HCT116 (cell line): ENCODE measurements at regions not wholly inside any gene's neighbourhood (a gene's known extent, or its start where the extent isn't known, plus 50 kb on each side); places are given as distances from the start of the nearest gene placed in this dataset.
A peak's percentile ranks its signal among the peaks of the same experiment; 100 is the strongest.

ENCODE experiments used
- ATAC-seq: fragments of 200-7000 bp; cut with Tn5 transposase; 2 replicates; pipeline ENCODE4 v1.9.1; 2020; ENCODE audit warnings: mild to moderate bottlenecking, moderate library complexity
- BruUV-seq: library from RNA; stranded (reverse); fragments of 400-500 nt; replicated peaks from 2 replicates; lab custom pipeline; 2021; lab: Mats Ljungman, UMichigan
- CTCF ChIA-PET: fragments of 300-600 bp; sonication (Branson Sonifier 250); formaldehyde crosslinking; loops from one replicate; lab custom pipeline; 2021; ENCODE audit warnings: antibody characterized with exemption; lab: Charles Lee
- POLR2A ChIA-PET: fragments of 300-600, 350-600 bp; sonication (Branson Sonifier 250); formaldehyde crosslinking; loops from one replicate; lab custom pipeline; 2021; ENCODE audit warnings: antibody characterized with exemption; lab: Charles Lee
- RAD21 ChIA-PET, 2 experiments: fragments of 300-600 bp; sonication (Branson Sonifier 250); formaldehyde crosslinking; loops; one replicate each; lab custom pipeline; 2023; ENCODE audit warnings: low total read pairs in 2 of 2; ENCODE audit not compliant: uncharacterized antibody in 2 of 2, unreplicated experiment in 2 of 2, low non-redundant PET in 1 of 2; lab: Charles Lee
- DNase-seq: peaks from one replicate; pipeline ENCODE4 v3.0.0-alpha.2; 2010; ENCODE audit warnings: low read depth, low spot score
- H2AFZ ChIP-seq: fragments of 200-600 bp; shearing (Covaris generic), sonication (generic); 2 replicates; pipeline ENCODE4 v1.6.1; 2017; ENCODE audit warnings: low read depth, mixed run types, mixed read lengths, antibody characterized with exemption, low read length; ENCODE audit not compliant: poor library complexity, severe bottlenecking
- H3K27ac ChIP-seq: 2 replicates; pipeline ENCODE4 v1.5.1; 2012; ENCODE audit warnings: low read depth, low read length
- H3K27me3 ChIP-seq: fragments of 200-600 bp; sonication (generic); 2 replicates; pipeline ENCODE4 v1.6.1; 2016; ENCODE audit warnings: mixed run types, low read length, mixed read lengths; ENCODE audit not compliant: insufficient read depth
- H3K36me3 ChIP-seq, 2 experiments: fragments of 200-500 bp in 1 of 2; fragments of 200-600 bp in 1 of 2; sonication (Bioruptor generic) in 1 of 2; sonication (generic) in 1 of 2; 2 replicates each; pipeline versions ENCODE4 v1.5.1 to v1.6.1; 2014 to 2016; ENCODE audit warnings: low read length in 2 of 2, inconsistent platforms in 1 of 2, mixed read lengths in 1 of 2, mixed run types in 1 of 2; ENCODE audit not compliant: insufficient read depth in 2 of 2, control insufficient read depth in 1 of 2
- H3K4me1 ChIP-seq, 2 experiments: fragments of 200-600 bp in 1 of 2; sonication (generic) in 1 of 2; 2 replicates each; pipeline versions ENCODE4 v1.5.1 to v1.6.1; 2012 to 2017; ENCODE audit warnings: low read length in 2 of 2, inconsistent platforms in 1 of 2, mild to moderate bottlenecking in 1 of 2, mixed read lengths in 1 of 2, mixed run types in 1 of 2, moderate library complexity in 1 of 2; ENCODE audit not compliant: insufficient read depth in 2 of 2, control insufficient read depth in 1 of 2
- H3K4me2 ChIP-seq: fragments of 200-600 bp; sonication (generic); 2 replicates; pipeline ENCODE4 v1.6.1; 2017; ENCODE audit warnings: mixed run types, low read length, mixed read lengths
- H3K4me3 ChIP-seq, 2 experiments: fragments of 200-600 bp in 1 of 2; sonication (generic) in 1 of 2; replicated peaks in 1 of 2; 2 replicates each; pipeline ENCODE4 v1.5.1; 2011 to 2016; ENCODE audit warnings: low read length in 2 of 2, control low read depth in 1 of 2, low read depth in 1 of 2, mild to moderate bottlenecking in 1 of 2, mixed read lengths in 1 of 2, mixed run types in 1 of 2
- H3K79me2 ChIP-seq: fragments of 200-600 bp; sonication (generic); 2 replicates; pipeline ENCODE4 v1.6.1; 2017; ENCODE audit warnings: mild to moderate bottlenecking, mixed run types, low read length, moderate library complexity, mixed read lengths; ENCODE audit not compliant: insufficient read depth
- H3K9ac ChIP-seq: fragments of 200-600 bp; sonication (generic); 2 replicates; pipeline ENCODE4 v1.6.1; 2016; ENCODE audit warnings: low read length, mixed read lengths
- H3K9me2 ChIP-seq: fragments of 200-600 bp; sonication (generic), shearing (Covaris generic); 2 replicates; pipeline ENCODE4 v1.6.1; 2017; ENCODE audit warnings: mixed run types, mild to moderate bottlenecking, moderate library complexity; ENCODE audit not compliant: insufficient read depth
- H3K9me3 ChIP-seq, 2 experiments: fragments of 200-500 bp in 1 of 2; fragments of 200-600 bp in 1 of 2; sonication (Bioruptor generic) in 1 of 2; sonication (generic) in 1 of 2; 2 replicates each; pipeline ENCODE4 v1.6.1; 2014 to 2017; ENCODE audit warnings: low read length in 2 of 2, mixed read lengths in 2 of 2, inconsistent platforms in 1 of 2, low read depth in 1 of 2, mild to moderate bottlenecking in 1 of 2, mixed run types in 1 of 2, moderate library complexity in 1 of 2; ENCODE audit not compliant: control insufficient read depth in 1 of 2, insufficient read depth in 1 of 2
- H4K20me1 ChIP-seq: fragments of 200-600 bp; sonication (generic), shearing (Covaris generic); 2 replicates; pipeline ENCODE4 v1.6.1; 2017; ENCODE audit warnings: mixed run types, mild to moderate bottlenecking, moderate library complexity; ENCODE audit not compliant: insufficient read depth
- CEBPB ChIP-seq: IDR thresholded peaks from 2 replicates; pipeline ENCODE4 v1.6.1; 2012; ENCODE audit warnings: low read depth
- ELF1 ChIP-seq: IDR thresholded peaks from 2 replicates; pipeline ENCODE4 v1.6.1; 2012; ENCODE audit warnings: low read depth, borderline replicate concordance
- EZH2phosphoT487 ChIP-seq: fragments of 200-600 bp; IDR thresholded peaks from 2 replicates; pipeline ENCODE4 v1.6.1; 2018; ENCODE audit warnings: antibody characterized with exemption, borderline replicate concordance
- FOSL1 ChIP-seq: IDR thresholded peaks from 2 replicates; pipeline ENCODE4 v1.6.1; 2012; ENCODE audit warnings: low read depth
- POLR2A ChIP-seq: IDR thresholded peaks from 2 replicates; pipeline ENCODE4 v1.7.0; 2011; ENCODE audit warnings: borderline replicate concordance; ENCODE audit not compliant: insufficient read depth, insufficient read length; ENCODE audit errors: extremely low read depth
- POLR2AphosphoS5 ChIP-seq: IDR thresholded peaks from 2 replicates; pipeline ENCODE4 v1.6.1; 2011; ENCODE audit warnings: mild to moderate bottlenecking, low read depth, low read length, moderate library complexity
- RAD21 ChIP-seq: IDR thresholded peaks from 2 replicates; pipeline ENCODE4 v1.6.1; 2012; ENCODE audit warnings: low read depth, mild to moderate bottlenecking
- SIN3A ChIP-seq: IDR thresholded peaks from 2 replicates; pipeline ENCODE4 v1.6.1; 2012; ENCODE audit warnings: low read depth
- SP1 ChIP-seq: IDR thresholded peaks from 2 replicates; pipeline ENCODE4 v1.6.1; 2012; ENCODE audit warnings: low read depth
- SRF ChIP-seq: IDR thresholded peaks from 2 replicates; pipeline ENCODE4 v1.6.1; 2012; ENCODE audit warnings: low read depth
- TCF7L2 ChIP-seq: IDR thresholded peaks from 2 replicates; pipeline ENCODE4 v1.7.0; 2011; ENCODE audit warnings: borderline replicate concordance, inconsistent platforms; ENCODE audit not compliant: insufficient read depth, insufficient read length; ENCODE audit errors: extremely low read depth
- intact Hi-C: fragments of 100-400 bp; cut with micrococcal nuclease; formaldehyde crosslinking; loops from 2 replicates; pipeline ENCODE4 v1.10.0; 2022
- TF ChIP-seq, protein P1 (sequence below), 3 experiments: fragments of 200-600 bp in 1 of 3; sonication (generic) in 1 of 3; IDR thresholded peaks in 2 of 3; conservative IDR thresholded peaks in 1 of 3; 2 replicates each; pipeline ENCODE4 v1.5.1; 2012 to 2017; ENCODE audit warnings: low read depth in 2 of 3, low read length in 2 of 3, antibody characterized with exemption in 1 of 3, borderline replicate concordance in 1 of 3, control low read depth in 1 of 3, mild to moderate bottlenecking in 1 of 3, mixed read lengths in 1 of 3, mixed run types in 1 of 3, moderate library complexity in 1 of 3; ENCODE audit not compliant: insufficient read depth in 1 of 3
- TF ChIP-seq, protein P2 (sequence below): IDR thresholded peaks from 2 replicates; pipeline ENCODE4 v1.6.1; 2011; ENCODE audit warnings: mild to moderate bottlenecking, low read length, moderate library complexity; ENCODE audit not compliant: insufficient replicate concordance; ENCODE audit errors: extremely low read depth
- TF ChIP-seq, protein P3 (sequence below): IDR thresholded peaks from 2 replicates; pipeline ENCODE4 v1.6.1; 2012; ENCODE audit warnings: low read depth
- TF ChIP-seq, protein P4 (sequence below): IDR thresholded peaks from 2 replicates; pipeline ENCODE4 v1.6.1; 2012

DNA sequence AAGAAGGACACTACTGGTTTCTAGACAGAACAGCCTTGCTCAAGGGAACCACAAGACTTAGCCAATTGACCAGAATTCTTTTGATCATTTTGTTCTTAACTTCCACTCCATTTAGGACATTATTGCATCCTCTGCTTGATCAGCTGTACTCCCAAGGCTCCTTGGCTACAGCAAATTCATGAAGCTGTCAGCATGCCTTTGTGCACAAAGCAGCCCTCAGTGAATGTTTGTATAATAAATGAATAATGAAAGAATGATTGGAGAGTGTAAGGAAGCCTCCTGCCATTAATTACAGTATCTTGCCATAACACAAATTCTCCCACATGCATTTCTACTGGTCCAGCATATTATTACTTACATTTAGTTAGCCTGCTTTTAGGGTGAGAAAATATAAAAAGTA, 449.6 kb downstream of the SLCO4C1 start (continued):
- TF ChIP-seq, protein P1, sequence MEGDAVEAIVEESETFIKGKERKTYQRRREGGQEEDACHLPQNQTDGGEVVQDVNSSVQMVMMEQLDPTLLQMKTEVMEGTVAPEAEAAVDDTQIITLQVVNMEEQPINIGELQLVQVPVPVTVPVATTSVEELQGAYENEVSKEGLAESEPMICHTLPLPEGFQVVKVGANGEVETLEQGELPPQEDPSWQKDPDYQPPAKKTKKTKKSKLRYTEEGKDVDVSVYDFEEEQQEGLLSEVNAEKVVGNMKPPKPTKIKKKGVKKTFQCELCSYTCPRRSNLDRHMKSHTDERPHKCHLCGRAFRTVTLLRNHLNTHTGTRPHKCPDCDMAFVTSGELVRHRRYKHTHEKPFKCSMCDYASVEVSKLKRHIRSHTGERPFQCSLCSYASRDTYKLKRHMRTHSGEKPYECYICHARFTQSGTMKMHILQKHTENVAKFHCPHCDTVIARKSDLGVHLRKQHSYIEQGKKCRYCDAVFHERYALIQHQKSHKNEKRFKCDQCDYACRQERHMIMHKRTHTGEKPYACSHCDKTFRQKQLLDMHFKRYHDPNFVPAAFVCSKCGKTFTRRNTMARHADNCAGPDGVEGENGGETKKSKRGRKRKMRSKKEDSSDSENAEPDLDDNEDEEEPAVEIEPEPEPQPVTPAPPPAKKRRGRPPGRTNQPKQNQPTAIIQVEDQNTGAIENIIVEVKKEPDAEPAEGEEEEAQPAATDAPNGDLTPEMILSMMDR (IDR thresholded peaks at IDR 0.05 in 2 of 3, conservative IDR thresholded peaks at IDR 0.05 in 1 of 3; ENCODE audit: borderline replicate concordance in 1 of 3, insufficient read depth in 1 of 3, low read depth in 2 of 3, low read length in 2 of 3): no peak
- TF ChIP-seq RAD21 (no peak), ELF1 (no peak)

DNA sequence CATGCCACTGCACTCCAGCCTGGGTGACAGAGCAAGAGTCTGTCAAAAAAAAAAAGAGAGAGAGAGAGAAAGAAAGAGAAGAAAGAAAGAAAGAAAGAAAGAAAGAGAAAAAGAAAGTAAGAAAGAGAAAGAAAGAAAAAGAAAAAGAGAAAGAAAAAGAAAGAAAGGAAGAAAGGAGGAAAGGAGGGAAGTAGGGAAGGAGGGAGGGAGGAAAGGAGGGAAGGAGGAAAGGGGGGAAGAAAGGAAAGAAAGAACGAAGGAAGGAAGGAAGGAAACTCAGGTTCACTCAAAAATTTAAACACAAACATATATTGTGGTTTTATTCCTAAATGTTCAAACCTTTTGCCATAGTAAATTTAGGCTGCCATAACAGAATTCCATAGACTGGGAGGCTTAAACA, 453.0 kb downstream of the SLCO4C1 start:
- H3K9me2 ChIP-seq: no peaks in the 10 kb centered on the region
- H3K4me2 ChIP-seq: no peak overlapping the region
- ChIA-PET RAD21 (no interaction called here), CTCF (no interaction called here), POLR2A (no interaction called here)
- H3K27me3 ChIP-seq: no peaks in the 10 kb centered on the region
- BruUV-seq: no TSS peak
- no peaks in the 10 kb centered on the region for H3K9me3 ChIP-seq
- DNase-seq: no peak
- no peak overlapping the region for H3K27ac ChIP-seq
- intact Hi-C loops: no loop called here
- H3K79me2 ChIP-seq: no peaks in the 10 kb centered on the region
- no peak overlapping the region for H3K9ac ChIP-seq
- H4K20me1 ChIP-seq: no peaks in the 10 kb centered on the region
- ATAC-seq: no peak
- H2AFZ ChIP-seq: peak overlapping the region; percentile 21
- H3K4me3 ChIP-seq: no peak overlapping the region
- no peaks in the 10 kb centered on the region for H3K36me3 ChIP-seq
- no peaks in the 10 kb centered on the region for H3K4me1 ChIP-seq
- TF ChIP-seq, protein P2, sequence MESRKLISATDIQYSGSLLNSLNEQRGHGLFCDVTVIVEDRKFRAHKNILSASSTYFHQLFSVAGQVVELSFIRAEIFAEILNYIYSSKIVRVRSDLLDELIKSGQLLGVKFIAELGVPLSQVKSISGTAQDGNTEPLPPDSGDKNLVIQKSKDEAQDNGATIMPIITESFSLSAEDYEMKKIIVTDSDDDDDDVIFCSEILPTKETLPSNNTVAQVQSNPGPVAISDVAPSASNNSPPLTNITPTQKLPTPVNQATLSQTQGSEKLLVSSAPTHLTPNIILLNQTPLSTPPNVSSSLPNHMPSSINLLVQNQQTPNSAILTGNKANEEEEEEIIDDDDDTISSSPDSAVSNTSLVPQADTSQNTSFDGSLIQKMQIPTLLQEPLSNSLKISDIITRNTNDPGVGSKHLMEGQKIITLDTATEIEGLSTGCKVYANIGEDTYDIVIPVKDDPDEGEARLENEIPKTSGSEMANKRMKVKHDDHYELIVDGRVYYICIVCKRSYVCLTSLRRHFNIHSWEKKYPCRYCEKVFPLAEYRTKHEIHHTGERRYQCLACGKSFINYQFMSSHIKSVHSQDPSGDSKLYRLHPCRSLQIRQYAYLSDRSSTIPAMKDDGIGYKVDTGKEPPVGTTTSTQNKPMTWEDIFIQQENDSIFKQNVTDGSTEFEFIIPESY: no peak
- TF ChIP-seq TCF7L2: no peak
- TF ChIP-seq, protein P3, sequence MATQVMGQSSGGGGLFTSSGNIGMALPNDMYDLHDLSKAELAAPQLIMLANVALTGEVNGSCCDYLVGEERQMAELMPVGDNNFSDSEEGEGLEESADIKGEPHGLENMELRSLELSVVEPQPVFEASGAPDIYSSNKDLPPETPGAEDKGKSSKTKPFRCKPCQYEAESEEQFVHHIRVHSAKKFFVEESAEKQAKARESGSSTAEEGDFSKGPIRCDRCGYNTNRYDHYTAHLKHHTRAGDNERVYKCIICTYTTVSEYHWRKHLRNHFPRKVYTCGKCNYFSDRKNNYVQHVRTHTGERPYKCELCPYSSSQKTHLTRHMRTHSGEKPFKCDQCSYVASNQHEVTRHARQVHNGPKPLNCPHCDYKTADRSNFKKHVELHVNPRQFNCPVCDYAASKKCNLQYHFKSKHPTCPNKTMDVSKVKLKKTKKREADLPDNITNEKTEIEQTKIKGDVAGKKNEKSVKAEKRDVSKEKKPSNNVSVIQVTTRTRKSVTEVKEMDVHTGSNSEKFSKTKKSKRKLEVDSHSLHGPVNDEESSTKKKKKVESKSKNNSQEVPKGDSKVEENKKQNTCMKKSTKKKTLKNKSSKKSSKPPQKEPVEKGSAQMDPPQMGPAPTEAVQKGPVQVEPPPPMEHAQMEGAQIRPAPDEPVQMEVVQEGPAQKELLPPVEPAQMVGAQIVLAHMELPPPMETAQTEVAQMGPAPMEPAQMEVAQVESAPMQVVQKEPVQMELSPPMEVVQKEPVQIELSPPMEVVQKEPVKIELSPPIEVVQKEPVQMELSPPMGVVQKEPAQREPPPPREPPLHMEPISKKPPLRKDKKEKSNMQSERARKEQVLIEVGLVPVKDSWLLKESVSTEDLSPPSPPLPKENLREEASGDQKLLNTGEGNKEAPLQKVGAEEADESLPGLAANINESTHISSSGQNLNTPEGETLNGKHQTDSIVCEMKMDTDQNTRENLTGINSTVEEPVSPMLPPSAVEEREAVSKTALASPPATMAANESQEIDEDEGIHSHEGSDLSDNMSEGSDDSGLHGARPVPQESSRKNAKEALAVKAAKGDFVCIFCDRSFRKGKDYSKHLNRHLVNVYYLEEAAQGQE: no peak
- TF ChIP-seq, protein P1 (IDR thresholded peaks at IDR 0.05 in 2 of 3, conservative IDR thresholded peaks at IDR 0.05 in 1 of 3; ENCODE audit: borderline replicate concordance in 1 of 3, insufficient read depth in 1 of 3, low read depth in 2 of 3, low read length in 2 of 3): no peak
- TF ChIP-seq, protein P4, sequence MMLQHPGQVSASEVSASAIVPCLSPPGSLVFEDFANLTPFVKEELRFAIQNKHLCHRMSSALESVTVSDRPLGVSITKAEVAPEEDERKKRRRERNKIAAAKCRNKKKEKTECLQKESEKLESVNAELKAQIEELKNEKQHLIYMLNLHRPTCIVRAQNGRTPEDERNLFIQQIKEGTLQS: no peak
- TF ChIP-seq SIN3A: no peak
- no peak for TF ChIP-seq SRF
- TF ChIP-seq CEBPB: no peak
- TF ChIP-seq EZH2phosphoT487: no peak
- no peak for TF ChIP-seq POLR2AphosphoS5
- TF ChIP-seq SP1: no peak
- TF ChIP-seq POLR2A: no peak
- TF ChIP-seq FOSL1: no peak
